ENCODE measurements at regions not wholly inside any gene's neighbourhood (a gene's known extent, or its start where the extent isn't known, plus 50 kb on each side); places are given as distances from the start of the nearest gene placed in this dataset.

DNA sequence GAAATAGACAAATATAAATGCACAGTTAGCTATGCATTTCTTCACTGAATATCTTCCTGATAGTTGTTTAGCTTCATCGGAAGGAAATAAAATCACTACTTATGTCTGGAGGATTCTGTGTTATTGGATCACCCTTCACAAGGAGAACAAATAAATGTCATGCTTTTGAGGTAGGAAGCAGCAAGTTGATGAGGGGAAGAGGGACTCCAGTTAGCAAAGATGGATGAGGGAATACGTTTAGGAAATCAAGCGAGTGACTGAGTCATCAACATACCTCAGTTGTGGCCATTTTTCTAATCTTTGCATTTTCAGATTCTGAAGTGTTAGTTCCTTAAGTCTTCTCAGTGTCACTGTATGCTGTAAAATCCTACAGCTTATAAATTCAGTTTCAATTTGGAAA, 456.2 kb downstream of the EPHA4 start:
- TF ChIP-seq SUZ12 (IDR thresholded peaks at IDR 0.05) (no peak), SP1 (IDR thresholded peaks at IDR 0.05) (no peak), ELF4 (IDR thresholded peaks at IDR 0.05) (no peak), FOXK2 (IDR thresholded peaks at IDR 0.05) (no peak), FOXA1 (IDR thresholded peaks at IDR 0.05) (no peak), TARDBP (IDR thresholded peaks at IDR 0.05) (no peak), BHLHE40 (IDR thresholded peaks at IDR 0.05; ENCODE audit: borderline replicate concordance) (no peak)
- TF ChIP-seq, protein P1, sequence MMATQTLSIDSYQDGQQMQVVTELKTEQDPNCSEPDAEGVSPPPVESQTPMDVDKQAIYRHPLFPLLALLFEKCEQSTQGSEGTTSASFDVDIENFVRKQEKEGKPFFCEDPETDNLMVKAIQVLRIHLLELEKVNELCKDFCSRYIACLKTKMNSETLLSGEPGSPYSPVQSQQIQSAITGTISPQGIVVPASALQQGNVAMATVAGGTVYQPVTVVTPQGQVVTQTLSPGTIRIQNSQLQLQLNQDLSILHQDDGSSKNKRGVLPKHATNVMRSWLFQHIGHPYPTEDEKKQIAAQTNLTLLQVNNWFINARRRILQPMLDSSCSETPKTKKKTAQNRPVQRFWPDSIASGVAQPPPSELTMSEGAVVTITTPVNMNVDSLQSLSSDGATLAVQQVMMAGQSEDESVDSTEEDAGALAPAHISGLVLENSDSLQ (IDR thresholded peaks at IDR 0.05), result no peak

Data from HEK293T (cell line).